Small intestine (tissue), 7 donors: ENCODE measurements at regions not wholly inside any gene's neighbourhood (a gene's known extent, or its start where the extent isn't known, plus 50 kb on each side); places are given as distances from the start of the nearest gene placed in this dataset.

Experiments
- DNase-seq, 2 donors: peaks; one replicate each; pipeline versions ENCODE4 v3.0.0 to v3.0.0-alpha.2; 2013
- FAIRE-seq: peaks from 2 replicates; lab custom pipeline; 2012; peaks lifted over from hg19 to GRCh38; lab: Jason Lieb, UNC
- H3K27ac ChIP-seq, 3 donors: one replicate each; pipeline ENCODE4 v1.5.1; 2013; ENCODE audit warnings: low read length in 2 of 3, mild to moderate bottlenecking in 2 of 3, control low read depth in 1 of 3, inconsistent platforms in 1 of 3, low read depth in 1 of 3, moderate library complexity in 1 of 3
- H3K27me3 ChIP-seq, 3 donors: one replicate each; pipeline ENCODE4 v1.6.1; 2013; ENCODE audit warnings: low read length in 3 of 3, inconsistent platforms in 1 of 3; ENCODE audit not compliant: control insufficient read depth in 3 of 3, insufficient read depth in 3 of 3
- H3K36me3 ChIP-seq, 3 donors: one replicate each; pipeline ENCODE4 v1.6.1; 2013; ENCODE audit warnings: low read length in 3 of 3, inconsistent platforms in 1 of 3, low read depth in 1 of 3, mild to moderate bottlenecking in 1 of 3, moderate library complexity in 1 of 3; ENCODE audit not compliant: control insufficient read depth in 3 of 3, insufficient read depth in 2 of 3
- H3K4me1 ChIP-seq, 3 donors: one replicate each; pipeline ENCODE4 v1.6.1; 2013; ENCODE audit warnings: low read length in 2 of 3, inconsistent platforms in 1 of 3, low read depth in 1 of 3, mild to moderate bottlenecking in 1 of 3, moderate library complexity in 1 of 3; ENCODE audit not compliant: control insufficient read depth in 3 of 3, insufficient read depth in 2 of 3
- H3K4me3 ChIP-seq, 3 donors: one replicate each; pipeline ENCODE4 v1.5.1; 2013; ENCODE audit warnings: low read length in 3 of 3, control low read depth in 1 of 3, inconsistent platforms in 1 of 3, low read depth in 1 of 3, mild to moderate bottlenecking in 1 of 3, moderate library complexity in 1 of 3
- H3K9me3 ChIP-seq, 2 donors: one replicate each; pipeline ENCODE4 v1.6.1; 2013; ENCODE audit warnings: low read depth in 1 of 2, low read length in 1 of 2; ENCODE audit not compliant: control insufficient read depth in 2 of 2, insufficient read depth in 1 of 2
- WGBS, 3 donors: extraction: QIAGEN DNeasy Blood & Tissue Kit; methylation state at CpG; one replicate each; pipeline ENCODE4 v1.1.7; 2013; 5-methylcytosine and 5-hydroxymethylcytosine counted together
- donor health status: healthy with polysubstance abuse.
- donor health status: control.
- donor health status: control.
- donor health status: Bipolar disorder and iron deficiency.
- donor health status: healthy.

DNA sequence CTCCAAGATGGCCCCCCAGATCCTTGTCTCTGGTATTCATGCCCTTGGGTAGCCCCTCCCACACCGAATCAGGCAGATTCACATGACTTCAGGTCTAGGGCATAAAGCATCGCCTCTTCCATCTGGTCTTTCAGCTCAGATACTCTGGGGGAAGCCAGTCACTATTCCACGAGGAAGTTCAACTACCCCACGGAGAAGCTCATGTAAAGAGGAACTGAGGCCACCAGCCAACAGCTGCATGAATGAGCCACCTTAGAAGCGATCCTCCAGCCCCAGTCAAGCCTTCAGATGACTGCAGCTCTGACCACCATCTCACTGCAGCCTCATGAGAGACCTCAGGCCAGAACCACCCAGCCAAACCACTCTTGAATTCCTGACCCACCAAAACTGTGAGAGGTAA lies 54.1 kb downstream of the SOCS3 start:
- Histone ChIP-seq H3K27ac (no peak overlapping the region), H3K4me1 (no peaks in the 10 kb centered on the region), H3K27me3 (no peaks in the 10 kb centered on the region), H3K4me3 (no peak overlapping the region), H3K9me3 (peaks cover 0 to 16% of the 10 kb centered on the region in 2 donors), H3K36me3 (no peaks in the 10 kb centered on the region)
- FAIRE-seq (no peak), DNase-seq (no peak)
- 88 to 93% (median 88%) methylated on average over 5 of the region's 5 CpGs for WGBS, 3 donors

DNA sequence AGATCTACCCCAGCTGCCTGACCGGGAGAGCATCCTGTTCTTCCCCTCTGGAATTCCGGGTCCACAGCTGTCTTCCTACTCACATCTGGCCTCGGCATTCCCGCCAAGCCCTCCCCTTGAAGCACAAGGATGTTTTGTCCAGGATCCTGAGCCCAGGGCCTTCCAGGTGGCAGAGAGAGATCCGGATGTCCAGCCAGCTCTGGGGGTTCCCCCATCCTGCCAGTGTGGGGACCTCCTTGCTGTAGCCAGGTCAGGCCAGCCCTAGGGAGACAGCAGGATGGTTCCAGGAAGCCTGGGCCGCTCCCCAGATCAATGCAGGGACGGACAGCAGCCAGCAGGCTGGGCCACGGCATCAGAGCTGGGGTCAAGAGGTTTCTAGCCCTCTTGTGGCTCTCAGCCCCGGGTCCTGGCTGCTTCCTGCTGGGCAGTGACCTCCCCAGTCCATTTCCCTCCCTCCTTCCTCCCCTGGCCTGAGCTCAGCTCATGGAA lies 55.3 kb downstream of the SOCS3 start:
- Histone ChIP-seq H3K4me3 (no peak overlapping the region), H3K27me3 (no peaks in the 10 kb centered on the region), H3K27ac (peak overlapping the region in 1 of 3 donors; percentile 42), H3K4me1 (no peaks in the 10 kb centered on the region), H3K9me3 (peaks cover 0 to 16% of the 10 kb centered on the region in 2 donors), H3K36me3 (no peaks in the 10 kb centered on the region)
- no peak for DNase-seq
- WGBS, 3 donors, result 57 to 78% (median 68%) methylated on average over 7 to 9 of the region's 9 CpGs
- no peak for FAIRE-seq

DNA sequence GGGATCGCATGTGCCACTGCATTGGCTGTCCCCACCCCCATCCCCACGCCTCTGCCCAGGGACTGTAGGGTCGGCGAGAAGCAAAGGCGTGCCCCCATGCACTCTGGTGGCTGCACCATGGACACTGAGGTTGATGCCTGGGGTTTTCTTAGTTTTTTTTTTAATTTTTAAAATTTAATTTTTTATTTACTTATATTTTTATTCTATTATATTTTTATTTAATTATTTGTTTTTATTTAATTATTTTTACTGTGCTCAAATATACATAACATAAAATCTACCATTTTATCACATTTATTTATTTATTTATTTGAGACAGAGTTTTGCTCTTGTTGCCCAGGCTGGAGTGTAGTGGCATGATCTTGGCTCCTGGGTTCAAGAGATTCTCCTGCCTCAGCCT lies 57.4 kb downstream of the SOCS3 start:
- H3K4me3 ChIP-seq, result no peak overlapping the region
- DNase-seq (no peak), FAIRE-seq (no peak)
- no peaks in the 10 kb centered on the region for H3K27me3 ChIP-seq
- H3K27ac ChIP-seq, result no peak overlapping the region
- no peaks in the 10 kb centered on the region for H3K36me3 ChIP-seq
- WGBS, 3 donors, result 88 to 95% (median 89%) methylated on average over 5 of the region's 5 CpGs
- H3K4me1 ChIP-seq, result no peaks in the 10 kb centered on the region
- peaks cover 0 to 16% of the 10 kb centered on the region in 2 donors for H3K9me3 ChIP-seq

DNA sequence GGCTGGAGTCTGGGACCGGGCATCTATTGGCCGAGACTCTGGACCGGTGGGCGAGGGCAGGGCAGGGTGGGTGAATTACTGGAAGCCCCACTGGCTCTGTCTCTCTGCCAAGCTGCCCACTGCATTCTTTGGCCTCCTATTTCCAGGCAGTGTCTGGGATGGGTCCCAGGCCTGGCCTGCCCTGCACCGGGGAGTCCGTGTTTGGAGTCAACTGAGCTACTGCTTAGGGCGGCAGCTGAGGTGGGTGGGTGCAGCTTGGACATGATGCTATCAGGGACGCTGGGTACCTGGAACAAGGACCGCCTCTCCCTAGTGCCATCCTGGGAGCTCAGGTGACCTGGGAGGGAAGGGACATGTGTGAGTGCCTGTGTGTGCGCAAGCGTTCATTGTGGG lies 58.1 kb downstream of the SOCS3 start:
- DNase-seq (no peak), FAIRE-seq (no peak)
- H3K9me3 ChIP-seq, result peaks cover 0 to 13% of the 10 kb centered on the region in 2 donors
- no peaks in the 10 kb centered on the region for H3K4me1 ChIP-seq
- no peak overlapping the region for H3K27ac ChIP-seq
- no peaks in the 10 kb centered on the region for H3K36me3 ChIP-seq
- H3K4me3 ChIP-seq, result no peak overlapping the region
- 93 to 96% (median 96%) methylated on average over 10 to 11 of the region's 11 CpGs for WGBS, 3 donors
- no peaks in the 10 kb centered on the region for H3K27me3 ChIP-seq

DNA sequence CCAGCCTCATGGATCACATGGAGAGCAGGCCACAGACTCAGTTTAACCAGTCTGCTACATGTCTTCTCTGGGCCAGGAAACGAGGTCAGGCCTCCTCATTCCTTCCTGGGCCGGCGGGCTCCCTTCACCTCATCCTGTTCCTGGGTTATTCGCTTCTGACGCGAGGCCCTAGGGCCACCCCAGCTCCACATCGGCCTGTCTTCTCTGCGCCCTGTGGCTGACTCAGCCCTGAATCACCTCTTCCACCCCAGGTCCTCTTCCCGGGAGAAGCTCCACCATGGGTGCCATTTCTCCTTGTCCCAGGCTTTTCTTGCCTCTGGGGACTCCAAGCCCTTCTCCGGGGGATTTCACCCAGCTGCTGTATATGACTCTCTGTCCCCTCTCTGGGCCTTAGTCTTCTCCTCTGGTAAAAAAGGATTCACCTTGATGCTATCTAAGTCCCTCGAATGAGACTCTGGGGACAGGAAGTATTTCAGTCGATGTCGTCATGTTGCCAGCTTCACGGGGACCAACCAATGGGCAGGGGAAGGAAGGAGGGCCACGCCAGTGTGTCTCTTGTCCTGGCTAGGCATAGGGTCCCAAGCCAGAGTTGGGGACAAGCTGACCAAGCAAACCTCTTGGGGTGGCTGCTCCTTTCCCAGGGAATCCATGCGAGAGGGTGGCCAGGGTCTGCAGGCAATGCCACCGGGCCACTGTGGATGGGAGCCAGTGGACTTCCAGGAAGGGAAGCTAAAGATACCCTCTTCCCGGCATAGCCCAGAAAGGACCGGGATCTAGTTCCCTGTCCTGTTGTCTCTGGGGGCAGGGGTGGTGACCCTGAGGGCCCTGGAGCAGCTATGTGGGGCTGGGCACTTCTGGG lies 58.7 kb downstream of the SOCS3 start:
- H3K36me3 ChIP-seq, result no peaks in the 10 kb centered on the region
- WGBS, 3 donors, result 87 to 89% (median 88%) methylated on average over 19 of the region's 19 CpGs
- peaks cover 0 to 7% of the 10 kb centered on the region in 2 donors for H3K9me3 ChIP-seq
- H3K4me1 ChIP-seq, result no peaks in the 10 kb centered on the region
- no peaks in the 10 kb centered on the region for H3K27me3 ChIP-seq
- DNase-seq, result no peak
- no peak overlapping the region for H3K4me3 ChIP-seq
- no peak overlapping the region for H3K27ac ChIP-seq
- no peak for FAIRE-seq

DNA sequence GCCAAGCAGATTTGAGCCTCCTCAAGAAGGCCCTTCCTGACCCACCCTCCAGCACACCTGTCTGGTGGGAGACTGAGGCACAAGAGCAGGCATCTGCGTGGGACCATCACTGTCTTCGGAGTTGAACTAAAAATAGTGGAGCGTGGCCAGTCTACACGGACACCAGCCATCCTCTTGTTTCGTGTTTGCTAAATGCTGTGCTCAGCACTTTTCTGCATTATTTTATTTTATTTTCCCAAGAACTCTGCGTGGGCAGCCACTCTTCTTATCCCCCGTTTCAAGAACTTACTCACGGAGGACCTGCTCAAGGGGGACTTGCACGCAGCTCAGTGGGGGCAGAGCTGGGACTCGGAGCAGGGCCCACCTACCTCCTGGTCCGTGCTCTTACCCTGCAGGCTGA lies 60.8 kb downstream of the SOCS3 start:
- Histone ChIP-seq H3K27me3 (no peaks in the 10 kb centered on the region), H3K4me3 (no peak overlapping the region), H3K9me3 (no peaks in the 10 kb centered on the region), H3K4me1 (no peaks in the 10 kb centered on the region), H3K27ac (no peak overlapping the region), H3K36me3 (no peaks in the 10 kb centered on the region)
- WGBS, 3 donors, result 83 to 87% (median 86%) methylated on average over 11 of the region's 11 CpGs
- DNase-seq, result no peak
- FAIRE-seq, result no peak

DNA sequence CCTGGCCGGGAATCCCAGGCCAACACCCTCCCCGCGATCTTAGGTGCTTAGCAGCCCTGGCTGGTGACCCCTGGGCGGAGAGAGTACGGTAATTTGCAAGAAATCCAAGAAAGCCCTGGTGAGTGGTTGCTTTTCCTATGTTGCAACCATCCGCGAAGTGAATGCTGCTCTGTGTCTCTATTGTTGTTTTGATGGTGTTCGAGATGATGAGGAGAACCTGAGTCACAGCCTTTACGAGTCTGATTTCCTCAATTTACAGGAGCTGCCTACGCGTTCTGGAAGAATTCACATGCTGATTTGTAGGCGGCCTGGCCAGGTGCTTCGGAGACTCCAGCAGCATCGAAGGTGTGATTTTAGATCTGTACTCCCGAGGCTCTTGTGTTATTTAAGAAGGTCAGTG lies 63.3 kb downstream of the TMEM235 start:
- H3K4me3 ChIP-seq, result no peak overlapping the region
- H3K36me3 ChIP-seq, result no peaks in the 10 kb centered on the region
- FAIRE-seq, result no peak
- no peak for DNase-seq
- no peak overlapping the region for H3K27ac ChIP-seq
- no peaks in the 10 kb centered on the region for H3K4me1 ChIP-seq
- WGBS, 3 donors, result 87 to 89% (median 88%) methylated on average over 15 of the region's 15 CpGs
- no peaks in the 10 kb centered on the region for H3K27me3 ChIP-seq
- H3K9me3 ChIP-seq, result no peaks in the 10 kb centered on the region

DNA sequence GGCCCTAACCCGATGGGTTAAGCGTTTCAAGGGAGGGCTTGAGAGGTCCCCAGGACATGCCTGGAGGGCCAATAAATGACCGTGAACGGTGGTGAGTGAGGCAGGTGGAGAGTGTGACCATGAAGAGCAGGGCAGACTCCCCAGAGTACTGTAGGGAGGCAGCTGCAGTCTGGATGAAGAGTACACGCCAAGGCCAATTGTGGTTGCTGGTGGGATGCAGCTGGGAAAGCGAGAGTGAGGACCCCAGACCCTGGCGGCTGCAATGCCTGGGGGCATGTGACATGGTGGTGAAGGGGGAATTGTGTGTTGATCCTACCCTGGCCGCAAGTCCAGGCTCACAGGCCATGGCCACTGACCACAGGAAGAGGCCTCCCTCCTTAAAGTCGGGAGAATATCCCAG lies 62.9 kb downstream of the TMEM235 start:
- 86 to 92% (median 87%) methylated on average over 9 of the region's 9 CpGs for WGBS, 3 donors
- DNase-seq (no peak), FAIRE-seq (no peak)

More for the DNA sequence above, 62.9 kb downstream of the TMEM235 start:
- no peaks in the 10 kb centered on the region for H3K36me3 ChIP-seq
- no peaks in the 10 kb centered on the region for H3K27me3 ChIP-seq
- no peak overlapping the region for H3K4me3 ChIP-seq
- no peaks in the 10 kb centered on the region for H3K9me3 ChIP-seq
- H3K27ac ChIP-seq, result no peak overlapping the region
- no peaks in the 10 kb centered on the region for H3K4me1 ChIP-seq
